IMR-90 (cell line): ENCODE measurements at regions not wholly inside any gene's neighbourhood (a gene's known extent, or its start where the extent isn't known, plus 50 kb on each side); places are given as distances from the start of the nearest gene placed in this dataset.

Experiments used
- BHLHE40 ChIP-seq: fragments of 150-350 bp; IDR thresholded peaks from 2 replicates; pipeline ENCODE4 v1.6.1; 2016; ENCODE audit warnings: mild to moderate bottlenecking, low read depth, low read length
- CEBPB ChIP-seq: IDR thresholded peaks from 2 replicates; pipeline ENCODE4 v1.6.1; 2012; ENCODE audit warnings: low read depth, low read length, improper control_type of control experiment
- CHD1 ChIP-seq: IDR thresholded peaks from 2 replicates; pipeline ENCODE4 v1.6.1; 2012; ENCODE audit warnings: low read depth, low read length, improper control_type of control experiment
- CTCF ChIP-seq: conservative IDR thresholded peaks from 2 replicates; pipeline ENCODE4 v1.5.1; 2012; ENCODE audit warnings: mild to moderate bottlenecking, low read depth, low read length, improper control_type of control experiment
- ELK1 ChIP-seq: fragments of 150-350 bp; IDR thresholded peaks from 2 replicates; pipeline ENCODE4 v1.6.1; 2016; ENCODE audit warnings: low read depth, mild to moderate bottlenecking, low read length, moderate library complexity, borderline replicate concordance
- FOS ChIP-seq: fragments of 150-350 bp; IDR thresholded peaks from 2 replicates; pipeline ENCODE4 v1.6.1; 2016; ENCODE audit warnings: low read depth, low read length
- MAFK ChIP-seq: IDR thresholded peaks from 2 replicates; pipeline ENCODE4 v1.6.1; 2012; ENCODE audit warnings: low read depth, low read length, improper control_type of control experiment
- MAZ ChIP-seq: IDR thresholded peaks from 2 replicates; pipeline ENCODE4 v1.6.1; 2012; ENCODE audit warnings: low read depth, mild to moderate bottlenecking, low read length, improper control_type of control experiment, moderate library complexity, borderline replicate concordance
- NFE2L2 ChIP-seq: fragments of 150-350 bp; IDR thresholded peaks from 2 replicates; pipeline ENCODE4 v1.6.1; 2016; ENCODE audit warnings: low read depth, mild to moderate bottlenecking, low read length
- POLR2A ChIP-seq: IDR thresholded peaks from 2 replicates; pipeline ENCODE4 v1.6.1; 2012; ENCODE audit warnings: mild to moderate bottlenecking, low read depth, low read length
- RCOR1 ChIP-seq: IDR thresholded peaks from 2 replicates; pipeline ENCODE4 v1.6.1; 2012; ENCODE audit warnings: mild to moderate bottlenecking, low read length, improper control_type of control experiment; ENCODE audit not compliant: insufficient replicate concordance
- RFX5 ChIP-seq: IDR thresholded peaks from 2 replicates; pipeline ENCODE4 v1.8.0; 2012; ENCODE audit warnings: low read depth, mild to moderate bottlenecking, low read length, moderate library complexity
- SMC3 ChIP-seq: fragments of 150-350 bp; IDR thresholded peaks from 2 replicates; pipeline ENCODE4 v1.6.1; 2016; ENCODE audit warnings: low read depth, mild to moderate bottlenecking, antibody characterized with exemption, low read length, moderate library complexity
- USF2 ChIP-seq: fragments of 150-350 bp; IDR thresholded peaks from 2 replicates; pipeline ENCODE4 v1.6.1; 2017; ENCODE audit warnings: mild to moderate bottlenecking, antibody characterized with exemption, low read length, low read depth

GRCh38 chr7:17027143-17027788, 145.5 kb upstream of the AGR3 start:
- TF ChIP-seq RFX5 (no peak), CTCF (no peak), POLR2A (no peak), MAZ (no peak), ELK1 (no peak), NFE2L2 (no peak), BHLHE40 (no peak), RCOR1 (no peak), MAFK (no peak), CEBPB (peak; percentile 82), FOS (no peak), CHD1 (no peak), USF2 (no peak), SMC3 (no peak)
